AG10803 (cell line): ENCODE measurements at regions not wholly inside any gene's neighbourhood (a gene's known extent, or its start where the extent isn't known, plus 50 kb on each side); places are given as distances from the start of the nearest gene placed in this dataset.

Source experiments
- DNase-seq: peaks from one replicate; pipeline ENCODE4 v3.0.0; 2010; ENCODE audit warnings: low read depth
- H3K4me3 ChIP-seq: 2 replicates; pipeline ENCODE4 v1.5.1; 2011; ENCODE audit warnings: mild to moderate bottlenecking, low read length, control low read depth
- TF ChIP-seq, protein P1 (sequence below): conservative IDR thresholded peaks from 2 replicates; pipeline ENCODE4 v1.5.1; 2011; ENCODE audit warnings: mild to moderate bottlenecking, low read length, control low read depth, inconsistent platforms

DNA sequence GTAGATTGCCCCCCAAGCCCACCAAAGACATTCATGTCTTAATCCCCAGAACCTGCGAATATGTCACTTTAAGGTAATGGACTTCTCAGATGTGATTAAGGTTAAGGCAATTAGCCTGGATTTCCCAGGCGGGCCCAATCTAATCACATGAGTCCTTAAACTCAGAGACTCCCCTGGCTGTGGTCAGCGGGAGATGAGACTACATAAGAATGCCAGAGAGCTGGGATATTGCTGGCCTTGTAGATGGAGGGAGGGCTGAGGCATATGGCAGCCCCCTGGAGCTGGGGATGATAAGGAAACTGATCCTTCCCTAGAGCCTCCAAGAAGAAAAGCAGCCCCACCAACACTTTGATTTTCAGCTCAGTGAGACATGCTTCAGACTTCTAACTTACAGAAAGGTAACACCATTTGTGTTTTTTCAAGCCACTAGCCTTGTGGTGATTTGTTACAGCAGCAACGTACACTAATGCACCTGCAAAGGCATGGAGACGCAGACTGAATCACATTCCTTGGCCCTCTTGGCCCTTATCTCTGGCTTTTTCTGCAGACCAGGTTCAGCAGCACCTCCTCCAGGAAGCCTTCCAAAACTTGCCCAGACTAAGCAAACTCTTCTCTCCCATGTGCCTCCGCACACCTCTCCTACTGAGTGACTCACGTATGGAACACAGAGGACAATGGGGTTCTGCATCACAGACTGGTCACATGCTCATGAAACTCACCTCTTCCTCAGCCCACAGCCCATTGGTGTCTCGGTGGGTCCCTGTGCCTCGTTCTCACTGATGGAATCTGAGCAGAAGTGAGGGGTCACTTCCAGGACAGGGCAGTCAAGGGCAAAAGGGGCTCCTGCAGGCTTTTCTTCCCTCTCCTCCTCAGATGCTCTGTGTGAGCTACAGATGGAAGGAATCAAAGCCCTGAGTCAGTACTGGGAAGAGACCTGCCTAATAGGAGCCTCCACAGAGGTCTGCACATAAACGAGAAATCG is 86.3 kb upstream of the HMGXB4 start:
- no peak overlapping the region for H3K4me3 ChIP-seq
- TF ChIP-seq, protein P1, sequence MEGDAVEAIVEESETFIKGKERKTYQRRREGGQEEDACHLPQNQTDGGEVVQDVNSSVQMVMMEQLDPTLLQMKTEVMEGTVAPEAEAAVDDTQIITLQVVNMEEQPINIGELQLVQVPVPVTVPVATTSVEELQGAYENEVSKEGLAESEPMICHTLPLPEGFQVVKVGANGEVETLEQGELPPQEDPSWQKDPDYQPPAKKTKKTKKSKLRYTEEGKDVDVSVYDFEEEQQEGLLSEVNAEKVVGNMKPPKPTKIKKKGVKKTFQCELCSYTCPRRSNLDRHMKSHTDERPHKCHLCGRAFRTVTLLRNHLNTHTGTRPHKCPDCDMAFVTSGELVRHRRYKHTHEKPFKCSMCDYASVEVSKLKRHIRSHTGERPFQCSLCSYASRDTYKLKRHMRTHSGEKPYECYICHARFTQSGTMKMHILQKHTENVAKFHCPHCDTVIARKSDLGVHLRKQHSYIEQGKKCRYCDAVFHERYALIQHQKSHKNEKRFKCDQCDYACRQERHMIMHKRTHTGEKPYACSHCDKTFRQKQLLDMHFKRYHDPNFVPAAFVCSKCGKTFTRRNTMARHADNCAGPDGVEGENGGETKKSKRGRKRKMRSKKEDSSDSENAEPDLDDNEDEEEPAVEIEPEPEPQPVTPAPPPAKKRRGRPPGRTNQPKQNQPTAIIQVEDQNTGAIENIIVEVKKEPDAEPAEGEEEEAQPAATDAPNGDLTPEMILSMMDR: no peak
- no peak for DNase-seq

DNA sequence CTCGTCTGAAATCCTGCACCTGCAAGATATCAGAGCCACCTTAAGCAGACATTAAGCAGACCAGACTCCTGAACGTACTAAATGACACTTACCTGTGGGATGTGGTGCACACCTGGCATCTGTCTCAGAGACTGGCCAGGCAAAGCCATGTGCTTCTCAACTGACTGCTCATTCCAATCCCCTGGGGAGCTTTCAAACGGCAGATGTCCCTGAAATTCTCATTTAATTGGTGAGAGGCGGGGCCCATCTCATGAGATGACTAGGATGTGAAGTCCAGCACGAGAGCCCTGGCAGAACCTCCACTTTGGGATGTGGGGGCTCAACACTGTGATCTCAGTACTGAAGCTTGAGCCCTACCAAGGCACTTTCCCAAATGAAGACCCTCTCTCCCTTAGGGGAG is 84.9 kb upstream of the HMGXB4 start:
- H3K4me3 ChIP-seq: no peak overlapping the region
- TF ChIP-seq, protein P1: no peak
- no peak for DNase-seq

DNA sequence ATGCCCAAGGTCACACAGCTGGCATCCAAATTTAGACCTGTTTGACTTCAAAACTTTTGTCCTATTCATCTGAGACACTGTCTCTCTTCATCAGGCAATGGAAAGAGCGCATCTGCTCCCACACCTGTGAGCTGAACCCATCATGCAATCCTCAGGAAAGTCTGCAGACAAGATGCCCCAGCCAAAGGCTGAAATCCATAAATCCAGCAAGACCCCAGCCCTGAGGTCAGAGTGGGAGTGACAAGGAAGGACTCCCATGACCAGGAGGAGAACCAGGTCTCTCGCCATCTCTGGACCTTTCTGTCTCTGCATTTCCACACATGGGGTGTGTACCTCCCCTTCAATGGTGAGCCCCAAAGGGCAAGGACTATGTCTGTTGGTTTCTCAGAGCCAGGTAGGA is 83.6 kb upstream of the HMGXB4 start:
- DNase-seq: no peak
- no peak overlapping the region for H3K4me3 ChIP-seq
- TF ChIP-seq, protein P1: no peak

DNA sequence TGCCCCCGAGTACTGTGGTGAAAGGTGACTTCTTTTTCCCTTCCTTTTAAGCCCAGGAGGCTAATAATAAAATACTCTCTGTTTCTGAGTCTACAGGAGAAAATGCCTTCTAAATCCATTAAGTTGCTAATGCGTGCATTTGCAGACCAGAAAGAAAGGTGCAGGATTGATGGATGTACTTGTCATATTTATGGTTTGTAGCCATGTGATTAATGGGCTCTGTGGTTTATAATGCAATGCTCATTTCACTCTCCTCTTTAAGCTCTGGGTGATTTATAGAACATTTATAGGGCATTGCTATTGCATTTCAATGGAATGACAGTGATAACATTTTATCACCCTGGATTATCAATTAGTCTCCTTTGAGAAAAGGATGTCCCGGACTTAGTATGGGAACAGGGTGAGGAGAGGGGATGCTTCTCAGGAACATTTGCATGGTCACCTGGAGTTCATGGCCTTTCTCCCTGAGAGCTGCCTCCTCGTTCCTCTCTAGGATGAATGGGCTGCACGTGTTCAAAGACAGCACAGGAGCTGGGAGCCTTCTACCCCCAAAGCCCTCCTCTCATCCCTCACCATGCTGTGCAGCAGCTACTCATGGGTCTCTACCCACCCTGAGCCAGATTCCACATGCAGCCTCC is 82.8 kb upstream of the HMGXB4 start:
- no peak for DNase-seq
- TF ChIP-seq, protein P1: no peak

DNA sequence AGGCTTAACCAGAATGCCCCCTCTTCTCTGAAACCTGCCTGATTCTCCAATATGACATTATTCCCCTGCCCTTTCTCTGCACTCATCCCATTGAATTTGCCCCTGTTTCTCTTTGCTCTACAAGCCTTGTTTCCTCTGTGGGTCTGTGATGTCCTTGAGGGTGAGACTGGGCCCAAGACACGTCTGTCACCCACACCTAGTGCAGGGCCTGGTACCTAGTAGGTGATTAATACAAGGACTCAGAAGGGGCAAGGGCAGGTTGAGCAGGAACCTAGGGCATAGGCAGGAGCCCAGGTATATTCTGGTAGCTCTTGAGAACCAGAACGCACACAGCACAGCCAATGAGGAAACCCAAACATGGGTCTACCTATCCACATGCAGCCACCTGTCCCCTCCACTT is 81.9 kb upstream of the HMGXB4 start:
- no peak overlapping the region for H3K4me3 ChIP-seq
- TF ChIP-seq, protein P1: no peak
- DNase-seq: no peak

More for the DNA sequence above, 82.8 kb upstream of the HMGXB4 start:
- no peak overlapping the region for H3K4me3 ChIP-seq

DNA sequence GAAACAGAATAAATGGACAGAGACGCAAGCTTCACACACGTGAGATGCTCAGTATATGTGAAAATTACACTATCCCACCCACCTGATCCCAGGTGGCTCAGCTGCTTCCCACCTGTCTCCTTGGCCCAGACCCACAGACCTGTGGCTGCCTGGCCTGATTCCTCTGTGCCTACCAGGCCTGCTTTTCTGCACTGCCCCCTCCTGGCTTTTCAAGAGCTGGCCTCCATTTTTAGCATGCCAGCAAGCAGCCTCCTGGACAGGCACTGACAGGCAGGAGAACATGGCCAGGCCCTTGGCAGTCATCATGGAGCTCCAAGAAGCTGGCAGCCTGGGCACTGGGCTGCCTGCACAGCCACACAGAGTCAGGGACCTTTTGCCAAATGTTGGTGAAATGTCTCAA is 79.5 kb upstream of the HMGXB4 start:
- TF ChIP-seq, protein P1: no peak
- no peak overlapping the region for H3K4me3 ChIP-seq
- no peak for DNase-seq

DNA sequence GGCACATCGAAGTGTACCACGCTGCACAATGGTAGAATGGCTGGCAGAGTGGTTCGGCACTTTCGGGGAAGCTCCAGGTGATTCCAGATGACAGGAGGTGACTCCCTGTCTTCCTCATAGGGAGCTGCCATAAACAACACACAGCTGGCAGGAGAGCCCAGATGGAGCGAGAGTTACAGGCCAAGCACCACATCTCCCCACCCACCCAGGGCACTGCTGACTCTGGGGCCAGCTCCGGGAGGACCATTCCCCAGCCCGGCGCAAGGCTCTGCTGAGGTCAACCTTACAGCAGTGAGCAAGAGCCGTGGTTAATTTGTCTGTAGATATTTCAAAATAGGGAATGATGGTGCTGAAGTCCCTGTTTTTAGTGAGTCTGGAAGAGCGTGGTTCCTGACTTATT is 78.8 kb upstream of the HMGXB4 start:
- no peak overlapping the region for H3K4me3 ChIP-seq
- no peak for DNase-seq
- TF ChIP-seq, protein P1: no peak
